NOMO-1 treated with dmso at 0.1 percent for 144 hours (cell line): ENCODE measurements at regions not wholly inside any gene's neighbourhood (a gene's known extent, or its start where the extent isn't known, plus 50 kb on each side); places are given as distances from the start of the nearest gene placed in this dataset.
"Not testable (repeated sequence)": the region's sequence is repeated elsewhere in the genome, so short reads cannot be mapped to it uniquely, and the experiment has no call there.

ENCODE experiments used
- DNase-seq: peaks from one replicate; lab custom pipeline; 2025; ENCODE audit not compliant: unreplicated experiment; lab: John Stamatoyannopoulos, UW

- DNase-seq: no peak
These were observed 135.8 kb upstream of the TRPC7 start for GRCh38 chr5:136501133-136501532.

- no peak for DNase-seq
These were observed 127.2 kb upstream of the TRPC7 start for GRCh38 chr5:136492587-136492986.

GRCh38 chr5:136491806-136492205 lies 126.5 kb upstream of the TRPC7 start:
- no peak for DNase-seq

GRCh38 chr5:136484808-136485325 lies 119.5 kb upstream of the TRPC7 start:
- DNase-seq: no peak

- DNase-seq: no peak
These were observed 116.9 kb upstream of the TRPC7 start for GRCh38 chr5:136482206-136482605.

GRCh38 chr5:136474466-136474865 lies 109.1 kb upstream of the TRPC7 start:
- no peak for DNase-seq

- no peak for DNase-seq
These were observed 102.3 kb upstream of the TRPC7 start for GRCh38 chr5:136467632-136468031.

GRCh38 chr5:136466041-136466415 lies 100.7 kb upstream of the TRPC7 start:
- DNase-seq: no peak

- DNase-seq: no peak
These were observed 93.1 kb upstream of the TRPC7 start for GRCh38 chr5:136458481-136458880.

- no peak for DNase-seq
These were observed 92.2 kb upstream of the TRPC7 start for GRCh38 chr5:136457390-136458013.

GRCh38 chr5:136455409-136455808 lies 90.1 kb upstream of the TRPC7 start:
- DNase-seq: no peak

- DNase-seq: no peak
These were observed 88.8 kb upstream of the TRPC7 start for GRCh38 chr5:136453986-136454758.

- no peak for DNase-seq
These were observed 87.9 kb upstream of the TRPC7 start for GRCh38 chr5:136453199-136453598.

- DNase-seq: not testable (repeated sequence)
These were observed 82.2 kb upstream of the TRPC7 start for GRCh38 chr5:136447576-136447975.

GRCh38 chr5:136446565-136446964 lies 81.2 kb upstream of the TRPC7 start:
- DNase-seq: no peak

GRCh38 chr5:136444099-136444498 lies 78.8 kb upstream of the TRPC7 start:
- not testable (repeated sequence) for DNase-seq

- DNase-seq: no peak
These were observed 74.0 kb upstream of the TRPC7 start for GRCh38 chr5:136439367-136439766.

- no peak for DNase-seq
These were observed 70.7 kb upstream of the TRPC7 start for GRCh38 chr5:136435946-136436543.

- no peak for DNase-seq
These were observed 69.5 kb upstream of the TRPC7 start for GRCh38 chr5:136434795-136435194.

GRCh38 chr5:136432705-136433104 lies 67.4 kb upstream of the TRPC7 start:
- DNase-seq: no peak

- no peak for DNase-seq
These were observed 64.7 kb upstream of the TRPC7 start for GRCh38 chr5:136430081-136430480.

GRCh38 chr5:136427426-136427825 lies 62.1 kb upstream of the TRPC7 start:
- no peak for DNase-seq
